ENCODE measurements at regions not wholly inside any gene's neighbourhood (a gene's known extent, or its start where the extent isn't known, plus 50 kb on each side); places are given as distances from the start of the nearest gene placed in this dataset.

DNA sequence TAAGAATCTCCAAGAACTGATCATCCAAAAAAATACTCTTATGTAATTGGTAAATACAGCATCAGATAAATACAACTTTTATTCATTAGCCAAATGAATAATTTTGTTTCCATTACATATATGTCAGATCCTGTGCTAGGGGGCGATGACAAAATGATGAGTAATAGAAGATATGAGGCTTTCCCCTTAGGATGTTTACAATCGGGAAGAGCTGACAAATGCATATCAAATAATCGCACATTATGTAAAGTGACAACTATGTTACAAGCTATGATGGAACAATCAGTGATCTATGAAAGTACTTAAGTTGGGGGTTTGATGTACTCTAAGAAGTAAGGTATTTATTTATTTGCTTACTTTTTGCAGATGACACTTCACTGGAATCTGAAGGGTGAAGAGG is 465.6 kb upstream of the VSTM2A start (continued):
- TF ChIP-seq, protein P1, sequence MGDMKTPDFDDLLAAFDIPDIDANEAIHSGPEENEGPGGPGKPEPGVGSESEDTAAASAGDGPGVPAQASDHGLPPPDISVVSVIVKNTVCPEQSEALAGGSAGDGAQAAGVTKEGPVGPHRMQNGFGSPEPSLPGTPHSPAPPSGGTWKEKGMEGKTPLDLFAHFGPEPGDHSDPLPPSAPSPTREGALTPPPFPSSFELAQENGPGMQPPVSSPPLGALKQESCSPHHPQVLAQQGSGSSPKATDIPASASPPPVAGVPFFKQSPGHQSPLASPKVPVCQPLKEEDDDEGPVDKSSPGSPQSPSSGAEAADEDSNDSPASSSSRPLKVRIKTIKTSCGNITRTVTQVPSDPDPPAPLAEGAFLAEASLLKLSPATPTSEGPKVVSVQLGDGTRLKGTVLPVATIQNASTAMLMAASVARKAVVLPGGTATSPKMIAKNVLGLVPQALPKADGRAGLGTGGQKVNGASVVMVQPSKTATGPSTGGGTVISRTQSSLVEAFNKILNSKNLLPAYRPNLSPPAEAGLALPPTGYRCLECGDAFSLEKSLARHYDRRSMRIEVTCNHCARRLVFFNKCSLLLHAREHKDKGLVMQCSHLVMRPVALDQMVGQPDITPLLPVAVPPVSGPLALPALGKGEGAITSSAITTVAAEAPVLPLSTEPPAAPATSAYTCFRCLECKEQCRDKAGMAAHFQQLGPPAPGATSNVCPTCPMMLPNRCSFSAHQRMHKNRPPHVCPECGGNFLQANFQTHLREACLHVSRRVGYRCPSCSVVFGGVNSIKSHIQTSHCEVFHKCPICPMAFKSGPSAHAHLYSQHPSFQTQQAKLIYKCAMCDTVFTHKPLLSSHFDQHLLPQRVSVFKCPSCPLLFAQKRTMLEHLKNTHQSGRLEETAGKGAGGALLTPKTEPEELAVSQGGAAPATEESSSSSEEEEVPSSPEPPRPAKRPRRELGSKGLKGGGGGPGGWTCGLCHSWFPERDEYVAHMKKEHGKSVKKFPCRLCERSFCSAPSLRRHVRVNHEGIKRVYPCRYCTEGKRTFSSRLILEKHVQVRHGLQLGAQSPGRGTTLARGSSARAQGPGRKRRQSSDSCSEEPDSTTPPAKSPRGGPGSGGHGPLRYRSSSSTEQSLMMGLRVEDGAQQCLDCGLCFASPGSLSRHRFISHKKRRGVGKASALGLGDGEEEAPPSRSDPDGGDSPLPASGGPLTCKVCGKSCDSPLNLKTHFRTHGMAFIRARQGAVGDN (IDR thresholded peaks at IDR 0.05), result no peak
- TF ChIP-seq MYC (IDR thresholded peaks at IDR 0.05; ENCODE audit: insufficient read depth, insufficient read length, insufficient replicate concordance, low read length, severe bottlenecking) (no peak), FOXM1 (IDR thresholded peaks at IDR 0.05; ENCODE audit: low read depth, low read length) (no peak), CHD2 (IDR thresholded peaks at IDR 0.05; ENCODE audit: borderline replicate concordance, low read depth, low read length) (no peak), STAT3 (IDR thresholded peaks at IDR 0.05; ENCODE audit: low read depth, low read length) (no peak), POLR2AphosphoS5 (IDR thresholded peaks at IDR 0.05; ENCODE audit: low read length) (no peak)

DNA sequence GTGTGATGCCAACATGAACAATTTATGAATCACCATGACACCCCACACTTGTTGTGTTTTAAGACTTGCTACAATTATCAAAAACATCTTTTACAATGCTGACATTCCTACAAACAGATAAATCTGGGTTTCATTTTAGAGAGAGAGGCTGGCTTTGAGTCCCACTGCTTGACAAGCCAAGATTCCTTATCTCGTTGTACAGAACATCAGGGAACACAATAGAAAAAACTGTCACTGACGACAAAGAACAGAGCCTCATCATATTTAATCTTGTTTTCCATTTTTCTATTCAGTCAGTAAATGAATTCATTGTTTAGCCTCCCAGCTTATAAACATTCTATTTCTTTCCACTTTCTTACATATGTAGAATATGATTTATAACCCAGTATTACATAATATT is 461.6 kb upstream of the VSTM2A start:
- no TSS peak for BruUV-seq (replicated peaks)
- FAIRE-seq, result no peak
- CTCF ChIA-PET, result no interaction called here
- TF ChIP-seq, protein P2, sequence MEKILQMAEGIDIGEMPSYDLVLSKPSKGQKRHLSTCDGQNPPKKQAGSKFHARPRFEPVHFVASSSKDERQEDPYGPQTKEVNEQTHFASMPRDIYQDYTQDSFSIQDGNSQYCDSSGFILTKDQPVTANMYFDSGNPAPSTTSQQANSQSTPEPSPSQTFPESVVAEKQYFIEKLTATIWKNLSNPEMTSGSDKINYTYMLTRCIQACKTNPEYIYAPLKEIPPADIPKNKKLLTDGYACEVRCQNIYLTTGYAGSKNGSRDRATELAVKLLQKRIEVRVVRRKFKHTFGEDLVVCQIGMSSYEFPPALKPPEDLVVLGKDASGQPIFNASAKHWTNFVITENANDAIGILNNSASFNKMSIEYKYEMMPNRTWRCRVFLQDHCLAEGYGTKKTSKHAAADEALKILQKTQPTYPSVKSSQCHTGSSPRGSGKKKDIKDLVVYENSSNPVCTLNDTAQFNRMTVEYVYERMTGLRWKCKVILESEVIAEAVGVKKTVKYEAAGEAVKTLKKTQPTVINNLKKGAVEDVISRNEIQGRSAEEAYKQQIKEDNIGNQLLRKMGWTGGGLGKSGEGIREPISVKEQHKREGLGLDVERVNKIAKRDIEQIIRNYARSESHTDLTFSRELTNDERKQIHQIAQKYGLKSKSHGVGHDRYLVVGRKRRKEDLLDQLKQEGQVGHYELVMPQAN (conservative IDR thresholded peaks at IDR 0.05), result no peak
- TF ChIP-seq ZBED1 (IDR thresholded peaks at IDR 0.05; ENCODE audit: borderline replicate concordance) (no peak), NRF1 (conservative IDR thresholded peaks at IDR 0.05; ENCODE audit: low read depth, low read length) (no peak), POU2F2 (IDR thresholded peaks at IDR 0.05; ENCODE audit: borderline replicate concordance, low read depth, low read length) (no peak), SMC3 (IDR thresholded peaks at IDR 0.05; ENCODE audit: borderline replicate concordance, low read length) (no peak), ZNF207 (IDR thresholded peaks at IDR 0.05; ENCODE audit: borderline replicate concordance) (no peak), NR2C2 (IDR thresholded peaks at IDR 0.05; ENCODE audit: borderline replicate concordance, control insufficient read depth, insufficient read length, low read depth) (no peak)
- TF ChIP-seq, protein P3, sequence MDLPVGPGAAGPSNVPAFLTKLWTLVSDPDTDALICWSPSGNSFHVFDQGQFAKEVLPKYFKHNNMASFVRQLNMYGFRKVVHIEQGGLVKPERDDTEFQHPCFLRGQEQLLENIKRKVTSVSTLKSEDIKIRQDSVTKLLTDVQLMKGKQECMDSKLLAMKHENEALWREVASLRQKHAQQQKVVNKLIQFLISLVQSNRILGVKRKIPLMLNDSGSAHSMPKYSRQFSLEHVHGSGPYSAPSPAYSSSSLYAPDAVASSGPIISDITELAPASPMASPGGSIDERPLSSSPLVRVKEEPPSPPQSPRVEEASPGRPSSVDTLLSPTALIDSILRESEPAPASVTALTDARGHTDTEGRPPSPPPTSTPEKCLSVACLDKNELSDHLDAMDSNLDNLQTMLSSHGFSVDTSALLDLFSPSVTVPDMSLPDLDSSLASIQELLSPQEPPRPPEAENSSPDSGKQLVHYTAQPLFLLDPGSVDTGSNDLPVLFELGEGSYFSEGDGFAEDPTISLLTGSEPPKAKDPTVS (IDR thresholded peaks at IDR 0.05; ENCODE audit: low read depth, low read length), result no peak

More for the DNA sequence above, 461.6 kb upstream of the VSTM2A start:
- Histone ChIP-seq H3K4me3 (no peak overlapping the region), H4K20me1 (ENCODE audit: control insufficient read depth, insufficient read depth) (no peaks in the 10 kb centered on the region), H3K9ac (ENCODE audit: control insufficient read depth, insufficient read depth, low read length) (no peak overlapping the region), H3K79me2 (ENCODE audit: control insufficient read depth, insufficient read depth, low read length) (no peaks in the 10 kb centered on the region), H3K4me1 (ENCODE audit: control insufficient read depth, insufficient read depth, low read length) (no peaks in the 10 kb centered on the region), H3K27me3 (replicated peaks in 1 of 2; ENCODE audit: control insufficient read depth in 2 of 2, insufficient read depth in 2 of 2, low read length in 1 of 2) (no peaks in the 10 kb centered on the region), H3K4me2 (ENCODE audit: control insufficient read depth, insufficient read depth) (no peak overlapping the region), H3K27ac (ENCODE audit: control insufficient read depth, insufficient read depth) (no peak overlapping the region), H3K9me3 (replicated peaks; ENCODE audit: control insufficient read depth, insufficient read depth, low read length) (no peaks in the 10 kb centered on the region), H3K36me3 (ENCODE audit: control insufficient read depth in 2 of 2, insufficient read depth in 2 of 2, low read length in 1 of 2) (no peaks in the 10 kb centered on the region), H2AFZ (ENCODE audit: control insufficient read depth, low read depth, low read length) (no peak overlapping the region)
- intact Hi-C loops (cut with micrococcal nuclease; ENCODE audit: unreplicated experiment), result no loop called here
- ChIA-PET POLR2A (no interaction called here), RAD21 (ENCODE audit: unreplicated experiment) (no interaction called here), SMC1A (ENCODE audit: uncharacterized antibody, unreplicated experiment) (no interaction called here)
- DNase-seq (ENCODE audit: low read depth, low spot score) (no peak), ATAC-seq (no peak)
- WGBS (ENCODE audit: insufficient coverage, insufficient replicate concordance, low lambda C conversion rate, missing lambda C conversion rate), result 29% methylated on average over 2 of the region's 2 CpGs
- in situ Hi-C loops (cut with MboI), result no loop called here

Measured in GM12878 (cell line).